Left lung (tissue), 4 donors: ENCODE measurements at regions not wholly inside any gene's neighbourhood (a gene's known extent, or its start where the extent isn't known, plus 50 kb on each side); places are given as distances from the start of the nearest gene placed in this dataset.

Experiments used
- ATAC-seq: fragments of 200-7000 bp; cut with Tn5 transposase; one replicate; pipeline ENCODE4 v1.9.1; 2020; ENCODE audit warnings: moderate library complexity
- DNase-seq, 4 donors: peaks; one replicate each; pipeline ENCODE4 v3.0.0-alpha.2; 2013 to 2020
- H3K27ac ChIP-seq, 2 donors: fragments of 200-600 bp; sonication (generic) in 1 of 2; one replicate each; pipeline versions ENCODE4 v1.5.0 to v1.8.0; 2020 to 2021
- H3K27me3 ChIP-seq, 2 donors: fragments of 200-600 bp; sonication (generic) in 1 of 2; one replicate each; pipeline versions ENCODE4 v1.5.0 to v1.8.0; 2020 to 2021
- H3K36me3 ChIP-seq, 2 donors: fragments of 200-600 bp; sonication (generic) in 1 of 2; one replicate each; pipeline versions ENCODE4 v1.5.0 to v1.8.0; 2020 to 2021
- H3K4me1 ChIP-seq, 2 donors: fragments of 200-600 bp; one replicate each; pipeline ENCODE4 v1.8.0; 2021
- H3K4me3 ChIP-seq, 2 donors: fragments of 200-600 bp; sonication (generic) in 1 of 2; one replicate each; pipeline versions ENCODE4 v1.5.0 to v1.8.0; 2020 to 2021; ENCODE audit warnings: mild to moderate bottlenecking in 1 of 2
- H3K9me3 ChIP-seq, 2 donors: fragments of 200-600 bp; sonication (generic) in 1 of 2; one replicate each; pipeline versions ENCODE4 v1.5.0 to v1.8.0; 2020 to 2021
- CTCF ChIP-seq, 2 donors: fragments of 200-600 bp; sonication (generic) in 1 of 2; IDR thresholded peaks; one replicate each; pipeline versions ENCODE4 v1.5.0 to v1.8.0; 2021; ENCODE audit warnings: antibody characterized with exemption in 2 of 2
- intact Hi-C, 2 donors: fragments of 100-400 bp; cut with DNase I; formaldehyde crosslinking; loops; one replicate each; pipeline versions ENCODE4 v1.11.2 to v1.14.2; 2022
- donor health status: DM: no; HTN: yes; CAD: no.
- donor health status: DM: no; HTN: no; CAD: no.

GRCh38 chr13:82115391-82115790 is 1766.9 kb downstream of the SLITRK1 start:
- TF ChIP-seq CTCF (IDR thresholded peaks at IDR 0.05) = no peak
- ATAC-seq = no peak
- no peaks in the 10 kb centered on the region for H3K4me1 ChIP-seq
- peaks cover 0 to 14% of the 10 kb centered on the region in 2 donors for H3K9me3 ChIP-seq
- H3K27ac ChIP-seq = no peak overlapping the region
- H3K4me3 ChIP-seq = no peak overlapping the region
- H3K36me3 ChIP-seq = no peaks in the 10 kb centered on the region
- peak in 1 of 4 donors; percentile 1 for DNase-seq
- intact Hi-C loops = no loop called here
- H3K27me3 ChIP-seq = no peaks in the 10 kb centered on the region

GRCh38 chr13:82096256-82096655 is 1755.3 kb upstream of the SPRY2 start:
- Histone ChIP-seq H3K4me1 (no peaks in the 10 kb centered on the region), H3K9me3 (peaks cover 0 to 20% of the 10 kb centered on the region in 2 donors), H3K27ac (no peak overlapping the region), H3K27me3 (no peaks in the 10 kb centered on the region), H3K36me3 (no peaks in the 10 kb centered on the region), H3K4me3 (no peak overlapping the region)
- intact Hi-C loops = no loop called here
- no peak for TF ChIP-seq CTCF (IDR thresholded peaks at IDR 0.05)
- DNase-seq = no peak
- no peak for ATAC-seq

GRCh38 chr13:82092312-82092711 is 1751.4 kb upstream of the SPRY2 start:
- no peak for DNase-seq
- H3K27ac ChIP-seq = no peak overlapping the region
- intact Hi-C loops = no loop called here
- no peak for ATAC-seq
- no peaks in the 10 kb centered on the region for H3K4me1 ChIP-seq
- H3K4me3 ChIP-seq = no peak overlapping the region
- H3K27me3 ChIP-seq = no peaks in the 10 kb centered on the region
- H3K36me3 ChIP-seq = no peaks in the 10 kb centered on the region
- peaks cover 0 to 20% of the 10 kb centered on the region in 2 donors for H3K9me3 ChIP-seq
- TF ChIP-seq CTCF (IDR thresholded peaks at IDR 0.05) = no peak

GRCh38 chr13:82088781-82089180 is 1747.9 kb upstream of the SPRY2 start:
- H3K4me3 ChIP-seq = no peak overlapping the region
- no peaks in the 10 kb centered on the region for H3K36me3 ChIP-seq
- no peaks in the 10 kb centered on the region for H3K4me1 ChIP-seq
- H3K27ac ChIP-seq = no peak overlapping the region
- intact Hi-C loops = no loop called here
- no peak for TF ChIP-seq CTCF (IDR thresholded peaks at IDR 0.05)
- no peaks in the 10 kb centered on the region for H3K27me3 ChIP-seq
- ATAC-seq = no peak
- H3K9me3 ChIP-seq = peaks cover 0 to 11% of the 10 kb centered on the region in 2 donors
- DNase-seq = no peak

- Histone ChIP-seq H3K27me3 (no peaks in the 10 kb centered on the region), H3K4me1 (no peaks in the 10 kb centered on the region), H3K27ac (no peak overlapping the region), H3K9me3 (no peaks in the 10 kb centered on the region), H3K4me3 (no peak overlapping the region), H3K36me3 (no peaks in the 10 kb centered on the region)
- ATAC-seq (no peak), DNase-seq (no peak)
- no peak for TF ChIP-seq CTCF (IDR thresholded peaks at IDR 0.05)
- intact Hi-C loops = no loop called here
These were observed 1735.6 kb upstream of the SPRY2 start for GRCh38 chr13:82076496-82076895.
